SK-N-SH (cell line): ENCODE measurements at regions not wholly inside any gene's neighbourhood (a gene's known extent, or its start where the extent isn't known, plus 50 kb on each side); places are given as distances from the start of the nearest gene placed in this dataset.

Source experiments
- CTCF ChIA-PET: fragments of 300-600, 350-600 bp; formaldehyde crosslinking; extraction: SDS; loops from one replicate; lab custom pipeline; 2021; lab: Yijun Ruan, JAX
- POLR2A ChIA-PET: fragments of 350-600 bp; sonication (Branson Sonifier 250); formaldehyde crosslinking; extraction: SDS; loops from one replicate; lab custom pipeline; 2020; ENCODE audit warnings: antibody characterized with exemption, inconsistent platforms; lab: Yijun Ruan, JAX
- DNase-seq: peaks from one replicate; pipeline ENCODE4 v3.0.0; 2012
- H2AFZ ChIP-seq: fragments of 200-600 bp; sonication (generic); 2 replicates; pipeline ENCODE4 v1.8.1; 2016; ENCODE audit warnings: antibody characterized with exemption, mild to moderate bottlenecking, low read depth
- H3F3A ChIP-seq: fragments of 200-600 bp; sonication (generic); replicated peaks from 2 replicates; pipeline ENCODE3; 2016; ENCODE audit warnings: antibody characterized with exemption, mild to moderate bottlenecking; ENCODE audit not compliant: insufficient read depth
- H3K27ac ChIP-seq, 2 experiments: fragments of 200-500 bp in 1 of 2; fragments of 200-600 bp in 1 of 2; sonication (Bioruptor generic) in 1 of 2; sonication (generic), shearing (Covaris generic) in 1 of 2; 2 replicates each; pipeline versions ENCODE4 v1.5.1 to v1.6.1; 2014 to 2016; ENCODE audit warnings: low read depth in 2 of 2, inconsistent platforms in 1 of 2, low read length in 1 of 2, mild to moderate bottlenecking in 1 of 2, mixed read lengths in 1 of 2
- H3K27me3 ChIP-seq: fragments of 200-600 bp; sonication (generic), shearing (Covaris generic); 2 replicates; pipeline ENCODE4 v1.6.1; 2016; ENCODE audit warnings: mixed run types; ENCODE audit not compliant: insufficient read depth
- H3K36me3 ChIP-seq, 2 experiments: fragments of 200-500 bp in 1 of 2; fragments of 200-600 bp in 1 of 2; sonication (Bioruptor generic) in 1 of 2; sonication (generic) in 1 of 2; replicated peaks in 1 of 2; 2 replicates each; pipeline versions ENCODE3 to v1.5.1; 2014 to 2016; ENCODE audit warnings: low read length in 1 of 2, mild to moderate bottlenecking in 1 of 2; ENCODE audit not compliant: insufficient read depth in 2 of 2, control insufficient read depth in 1 of 2
- H3K4me1 ChIP-seq, 2 experiments: fragments of 200-500 bp in 1 of 2; fragments of 200-600 bp in 1 of 2; sonication (Bioruptor generic) in 1 of 2; sonication (generic), shearing (Covaris generic) in 1 of 2; 2 replicates each; pipeline versions ENCODE4 v1.5.1 to v1.6.1; 2014 to 2016; ENCODE audit warnings: low read depth in 1 of 2, low read length in 1 of 2, mixed run types in 1 of 2; ENCODE audit not compliant: insufficient read depth in 2 of 2, control insufficient read depth in 1 of 2
- H3K4me2 ChIP-seq: fragments of 200-600 bp; sonication (generic), shearing (Covaris generic); 2 replicates; pipeline ENCODE4 v1.6.1; 2017; ENCODE audit warnings: mixed run types
- H3K4me3 ChIP-seq, 2 experiments: fragments of 200-500 bp in 1 of 2; fragments of 200-600 bp in 1 of 2; sonication (Bioruptor generic) in 1 of 2; sonication (generic), shearing (Covaris generic) in 1 of 2; 2 replicates each; pipeline versions ENCODE4 v1.5.1 to v1.8.1; 2014 to 2016; ENCODE audit warnings: low read depth in 2 of 2, inconsistent platforms in 1 of 2, low read length in 1 of 2, mild to moderate bottlenecking in 1 of 2, mixed read lengths in 1 of 2, moderate library complexity in 1 of 2
- H3K79me2 ChIP-seq: fragments of 200-600 bp; sonication (generic); 2 replicates; pipeline ENCODE4 v1.8.1; 2017; ENCODE audit warnings: mild to moderate bottlenecking; ENCODE audit not compliant: insufficient read depth
- H3K9ac ChIP-seq: fragments of 200-600 bp; sonication (generic); 2 replicates; pipeline ENCODE4 v1.6.1; 2017; ENCODE audit warnings: mixed run types
- H3K9me2 ChIP-seq: fragments of 200-600 bp; sonication (generic); 2 replicates; pipeline ENCODE4 v1.6.1; 2017; ENCODE audit warnings: mixed run types
- H3K9me3 ChIP-seq: fragments of 200-600 bp; sonication (generic); 2 replicates; pipeline ENCODE4 v1.6.1; 2017; ENCODE audit warnings: mixed run types, mild to moderate bottlenecking, moderate library complexity
- H4K20me1 ChIP-seq: fragments of 200-600 bp; sonication (generic); 2 replicates; pipeline ENCODE4 v1.6.1; 2017; ENCODE audit warnings: mild to moderate bottlenecking, mixed run types; ENCODE audit not compliant: insufficient read depth
- CTCF ChIP-seq: fragments of 200-600 bp; sonication (generic); IDR thresholded peaks from 2 replicates; pipeline ENCODE4 v1.6.1; 2017; ENCODE audit warnings: antibody characterized with exemption, mild to moderate bottlenecking, moderate library complexity
- ELF1 ChIP-seq: IDR thresholded peaks from 2 replicates; pipeline ENCODE4 v1.4.0; 2012
- EP300 ChIP-seq, 2 experiments: IDR thresholded peaks; 2 replicates each; pipeline versions ENCODE4 v1.4.0 to v1.6.1; 2012; ENCODE audit warnings: borderline replicate concordance in 1 of 2, low read depth in 1 of 2, low read length in 1 of 2
- GATA2 ChIP-seq: sonication (generic); formaldehyde crosslinking; IDR thresholded peaks from 2 replicates; pipeline ENCODE4 v1.5.0; 2020; ENCODE audit warnings: mild to moderate bottlenecking, missing genetic modification reagents
- JUND ChIP-seq: IDR thresholded peaks from 2 replicates; pipeline ENCODE4 v1.4.0; 2012
- MEF2A ChIP-seq: IDR thresholded peaks from 2 replicates; pipeline ENCODE4 v1.4.0; 2012; ENCODE audit warnings: low read depth, borderline replicate concordance
- NFIC ChIP-seq: IDR thresholded peaks from 2 replicates; pipeline ENCODE4 v1.4.0; 2012; ENCODE audit warnings: borderline replicate concordance
- NRF1 ChIP-seq: IDR thresholded peaks from 2 replicates; pipeline ENCODE4 v1.6.1; 2012; ENCODE audit warnings: low read depth, mild to moderate bottlenecking, low read length
- POLR2AphosphoS5 ChIP-seq: IDR thresholded peaks from 2 replicates; pipeline ENCODE4 v1.6.1; 2012; ENCODE audit warnings: low read depth, low read length
- RAD21 ChIP-seq: IDR thresholded peaks from 2 replicates; pipeline ENCODE4 v1.6.1; 2012; ENCODE audit warnings: mild to moderate bottlenecking, low read length
- SMC3 ChIP-seq: IDR thresholded peaks from 2 replicates; pipeline ENCODE4 v1.6.1; 2012; ENCODE audit warnings: low read depth, low read length, improper control_type of control experiment
- TAF1 ChIP-seq: IDR thresholded peaks from 2 replicates; pipeline ENCODE4 v1.6.1; 2012; ENCODE audit warnings: low read depth, mild to moderate bottlenecking, low read length, moderate library complexity, borderline replicate concordance
- TEAD4 ChIP-seq: IDR thresholded peaks from 2 replicates; pipeline ENCODE4 v1.4.0; 2012; ENCODE audit warnings: mild to moderate bottlenecking, borderline replicate concordance; ENCODE audit not compliant: insufficient read depth
- USF1 ChIP-seq: IDR thresholded peaks from 2 replicates; pipeline ENCODE4 v1.4.0; 2012; ENCODE audit warnings: low read depth, borderline replicate concordance
- USF2 ChIP-seq: fragments of 150-350 bp; IDR thresholded peaks from 2 replicates; pipeline ENCODE4 v1.6.1; 2017; ENCODE audit warnings: antibody characterized with exemption, low read length, low read depth, borderline replicate concordance
- YY1 ChIP-seq: IDR thresholded peaks from 2 replicates; pipeline ENCODE4 v1.4.0; 2012; ENCODE audit warnings: low read depth, mild to moderate bottlenecking
- ZBTB33 ChIP-seq: IDR thresholded peaks from 2 replicates; pipeline ENCODE4 v1.4.0; 2012; ENCODE audit warnings: low read depth, borderline replicate concordance
- WGBS: methylation state at CpG from one replicate; pipeline ENCODE4 v1.1.6; 2017; ENCODE audit warnings: low lambda C conversion rate; 5-methylcytosine and 5-hydroxymethylcytosine counted together

GRCh38 chr17:33642002-33642401 is 348.9 kb upstream of the ASIC2 start:
- no peaks in the 10 kb centered on the region for H4K20me1 ChIP-seq
- no peaks in the 10 kb centered on the region for H3K9me2 ChIP-seq
- H3K79me2 ChIP-seq, result no peaks in the 10 kb centered on the region
- H3K27me3 ChIP-seq, result no peaks in the 10 kb centered on the region; the same call in 1 of the 2 replicates
- no peak overlapping the region for H3K4me3 ChIP-seq
- H3K4me2 ChIP-seq, result no peak overlapping the region
- H3F3A ChIP-seq, result no peaks in the 10 kb centered on the region
- no peaks in the 10 kb centered on the region for H3K36me3 ChIP-seq
- no peak overlapping the region for H2AFZ ChIP-seq
- WGBS, result 13% methylated on average over 1 of the region's 1 CpG
- no peaks in the 10 kb centered on the region for H3K9me3 ChIP-seq
- TF ChIP-seq ZBTB33 (no peak), TAF1 (no peak), EP300 (IDR thresholded peaks at IDR 0.05; ENCODE audit: borderline replicate concordance in 1 of 2, low read depth in 1 of 2, low read length in 1 of 2) (no peak), USF1 (no peak), NFIC (no peak), YY1 (no peak), TEAD4 (no peak), SMC3 (no peak), USF2 (no peak), ELF1 (no peak), MEF2A (no peak)
- no peak overlapping the region for H3K27ac ChIP-seq
- CTCF ChIA-PET, result interaction anchor here (0.6 to 1.1 kb wide), 2 partner anchors 57 to 79 kb away, joined by 3 to 4 read pairs; no protein-coding TSS in a partner anchor
- peak; percentile 16 for DNase-seq
- no peaks in the 10 kb centered on the region for H3K4me1 ChIP-seq
- no peak overlapping the region for H3K9ac ChIP-seq
- POLR2A ChIA-PET, result no interaction called here

GRCh38 chr17:33647956-33648355 is 354.9 kb upstream of the ASIC2 start:
- CTCF ChIA-PET, result interaction anchor here (0.6 to 1.4 kb wide), 5 partner anchors 24 to 127 kb away, joined by 3 to 5 read pairs (median 3); no protein-coding TSS in a partner anchor
- Histone ChIP-seq H3K9me2 (no peaks in the 10 kb centered on the region), H3K4me3 (peak overlapping the region in 1 of 2 experiments; percentile 30; a peak in 1 of 4 replicates), H3K9me3 (no peaks in the 10 kb centered on the region), H3K79me2 (no peaks in the 10 kb centered on the region), H4K20me1 (no peaks in the 10 kb centered on the region), H3K36me3 (no peaks in the 10 kb centered on the region), H3K4me2 (no peak overlapping the region), H3K4me1 (peaks cover 0 to 3% of the 10 kb centered on the region in 2 experiments; a peak in 1 of 4 replicates), H3K27me3 (no peaks in the 10 kb centered on the region; the same call in 1 of the 2 replicates), H3K9ac (no peak overlapping the region), H3K27ac (no peak overlapping the region), H2AFZ (no peak overlapping the region), H3F3A (no peaks in the 10 kb centered on the region)
- 22% methylated on average over 2 of the region's 2 CpGs for WGBS
- TF ChIP-seq RAD21, result peak; percentile 53
- no peak for TF ChIP-seq JUND
- TF ChIP-seq USF1, result no peak
- no peak for TF ChIP-seq EP300 (IDR thresholded peaks at IDR 0.05; ENCODE audit: borderline replicate concordance in 1 of 2, low read depth in 1 of 2, low read length in 1 of 2)
- no peak for TF ChIP-seq NRF1
- TF ChIP-seq GATA2, result no peak
- peak; percentile 69 for TF ChIP-seq CTCF
- TF ChIP-seq POLR2AphosphoS5, result no peak
- TF ChIP-seq SMC3, result peak; percentile 51
- POLR2A ChIA-PET, result no interaction called here
- DNase-seq, result peak; percentile 49
